Hepatocyte (in vitro differentiated cells): ENCODE measurements at regions not wholly inside any gene's neighbourhood (a gene's known extent, or its start where the extent isn't known, plus 50 kb on each side); places are given as distances from the start of the nearest gene placed in this dataset.

Experiments
- DNase-seq: peaks from one replicate; pipeline ENCODE4 v3.0.0-alpha.2; 2016; ENCODE audit warnings: low spot score
- H2AFZ ChIP-seq: fragments of 200-600 bp; sonication (generic); 2 replicates; pipeline ENCODE4 v1.6.0; 2016; ENCODE audit warnings: antibody characterized with exemption, mild to moderate bottlenecking
- H3K27ac ChIP-seq: fragments of 200-600 bp; sonication (generic); 2 replicates; pipeline ENCODE4 v1.5.1; 2016; ENCODE audit warnings: mild to moderate bottlenecking
- H3K27me3 ChIP-seq: fragments of 200-600 bp; sonication (generic); 2 replicates; pipeline ENCODE4 v1.6.1; 2016
- H3K36me3 ChIP-seq: fragments of 200-600 bp; sonication (generic); replicated peaks from 2 replicates; pipeline ENCODE4 v1.5.1; 2016; ENCODE audit warnings: low read depth; ENCODE audit not compliant: insufficient read depth
- H3K4me1 ChIP-seq: fragments of 200-600 bp; sonication (generic); 2 replicates; pipeline ENCODE4 v1.5.1; 2016; ENCODE audit warnings: mild to moderate bottlenecking, moderate library complexity; ENCODE audit not compliant: insufficient read depth
- H3K4me2 ChIP-seq: fragments of 200-600 bp; sonication (generic); 2 replicates; pipeline ENCODE4 v1.6.0; 2016
- H3K4me3 ChIP-seq: fragments of 200-600 bp; sonication (generic); 2 replicates; pipeline ENCODE4 v1.5.1; 2016; ENCODE audit warnings: mild to moderate bottlenecking
- H3K79me2 ChIP-seq: fragments of 200-600 bp; sonication (generic); 2 replicates; pipeline ENCODE4 v1.6.0; 2017; ENCODE audit warnings: mild to moderate bottlenecking
- H3K9me2 ChIP-seq: fragments of 200-600 bp; sonication (generic); replicated peaks from 2 replicates; pipeline ENCODE4 v1.6.0; 2017; ENCODE audit warnings: mild to moderate bottlenecking; ENCODE audit not compliant: insufficient read depth
- H3K9me3 ChIP-seq: fragments of 200-600 bp; sonication (generic); 2 replicates; pipeline ENCODE4 v1.5.1; 2016; ENCODE audit warnings: low read depth, mild to moderate bottlenecking
- H4K20me1 ChIP-seq: fragments of 200-600 bp; sonication (generic); 2 replicates; pipeline ENCODE4 v1.6.0; 2016; ENCODE audit warnings: mild to moderate bottlenecking; ENCODE audit not compliant: insufficient read depth, poor library complexity, severe bottlenecking
- CTCF ChIP-seq: fragments of 200-600 bp; sonication (generic); IDR thresholded peaks from 2 replicates; pipeline ENCODE4 v1.5.1; 2016; ENCODE audit warnings: antibody characterized with exemption, mild to moderate bottlenecking; ENCODE audit not compliant: poor library complexity
- EZH2 ChIP-seq: fragments of 200-600 bp; sonication (generic); IDR thresholded peaks from 2 replicates; pipeline ENCODE4 v1.6.1; 2016; ENCODE audit warnings: antibody characterized with exemption, mild to moderate bottlenecking, borderline replicate concordance
- EZH2phosphoT487 ChIP-seq: fragments of 200-600 bp; sonication (generic); IDR thresholded peaks from one replicate; pipeline ENCODE4 v1.6.1; 2018; ENCODE audit warnings: antibody characterized with exemption, mild to moderate bottlenecking, low read depth, moderate library complexity; ENCODE audit not compliant: unreplicated experiment, severe bottlenecking
- WGBS: methylation state at CpG from one replicate; pipeline ENCODE4 v1.1.6; 2016; ENCODE audit warnings: low lambda C conversion rate; ENCODE audit errors: missing lambda C conversion rate; 5-methylcytosine and 5-hydroxymethylcytosine counted together

GRCh38 chr4:45099471-45099870 lies 373.1 kb upstream of the GNPDA2 start:
- no peaks in the 10 kb centered on the region for H4K20me1 ChIP-seq
- 95% methylated on average over 1 of the region's 1 CpG for WGBS
- TF ChIP-seq EZH2, result no peak
- TF ChIP-seq EZH2phosphoT487, result no peak
- no peak for TF ChIP-seq CTCF
- no peak overlapping the region for H2AFZ ChIP-seq
- H3K9me2 ChIP-seq, result no peaks in the 10 kb centered on the region
- no peaks in the 10 kb centered on the region for H3K4me1 ChIP-seq
- no peak for DNase-seq
- H3K36me3 ChIP-seq, result no peaks in the 10 kb centered on the region
- no peaks in the 10 kb centered on the region for H3K27me3 ChIP-seq
- H3K4me2 ChIP-seq, result no peak overlapping the region
- no peak overlapping the region for H3K4me3 ChIP-seq
- no peaks in the 10 kb centered on the region for H3K9me3 ChIP-seq
- H3K79me2 ChIP-seq, result no peaks in the 10 kb centered on the region
- H3K27ac ChIP-seq, result no peak overlapping the region

GRCh38 chr4:45094684-45095083 lies 368.3 kb upstream of the GNPDA2 start:
- Histone ChIP-seq H4K20me1 (no peaks in the 10 kb centered on the region), H2AFZ (no peak overlapping the region), H3K9me3 (no peaks in the 10 kb centered on the region), H3K36me3 (no peaks in the 10 kb centered on the region), H3K27me3 (no peaks in the 10 kb centered on the region), H3K4me3 (no peak overlapping the region), H3K27ac (no peak overlapping the region), H3K79me2 (no peaks in the 10 kb centered on the region), H3K9me2 (no peaks in the 10 kb centered on the region), H3K4me2 (no peak overlapping the region), H3K4me1 (no peaks in the 10 kb centered on the region)
- DNase-seq, result no peak
- TF ChIP-seq EZH2phosphoT487 (no peak), EZH2 (no peak), CTCF (no peak)
- WGBS, result 78% methylated on average over 3 of the region's 3 CpGs

- Histone ChIP-seq H2AFZ (no peak overlapping the region), H3K27ac (no peak overlapping the region), H3K79me2 (no peaks in the 10 kb centered on the region), H4K20me1 (no peaks in the 10 kb centered on the region), H3K4me1 (no peaks in the 10 kb centered on the region), H3K4me2 (no peak overlapping the region), H3K27me3 (no peaks in the 10 kb centered on the region), H3K9me3 (no peaks in the 10 kb centered on the region), H3K36me3 (no peaks in the 10 kb centered on the region), H3K4me3 (no peak overlapping the region), H3K9me2 (no peaks in the 10 kb centered on the region)
- TF ChIP-seq CTCF, result no peak
- TF ChIP-seq EZH2, result no peak
- TF ChIP-seq EZH2phosphoT487, result no peak
- WGBS, result 95% methylated on average over 2 of the region's 2 CpGs
- DNase-seq, result no peak
These were observed 355.7 kb upstream of the GNPDA2 start for GRCh38 chr4:45082101-45082500.

- Histone ChIP-seq H4K20me1 (no peaks in the 10 kb centered on the region), H3K9me3 (no peaks in the 10 kb centered on the region), H3K4me2 (no peak overlapping the region), H3K27me3 (no peaks in the 10 kb centered on the region), H3K79me2 (no peaks in the 10 kb centered on the region), H3K9me2 (no peaks in the 10 kb centered on the region), H3K4me3 (no peak overlapping the region), H2AFZ (no peak overlapping the region), H3K36me3 (no peaks in the 10 kb centered on the region), H3K4me1 (no peaks in the 10 kb centered on the region), H3K27ac (no peak overlapping the region)
- DNase-seq, result no peak
- 76% methylated on average over 1 of the region's 1 CpG for WGBS
- no peak for TF ChIP-seq CTCF
These were observed 353.3 kb upstream of the GNPDA2 start for GRCh38 chr4:45079616-45080015.
